Hepatocyte (in vitro differentiated cells): ENCODE measurements at regions not wholly inside any gene's neighbourhood (a gene's known extent, or its start where the extent isn't known, plus 50 kb on each side); places are given as distances from the start of the nearest gene placed in this dataset.

ENCODE experiments used
- EZH2 ChIP-seq: fragments of 200-600 bp; sonication (generic); IDR thresholded peaks from 2 replicates; pipeline ENCODE4 v1.6.1; 2016; ENCODE audit warnings: antibody characterized with exemption, mild to moderate bottlenecking, borderline replicate concordance
- EZH2phosphoT487 ChIP-seq: fragments of 200-600 bp; sonication (generic); IDR thresholded peaks from one replicate; pipeline ENCODE4 v1.6.1; 2018; ENCODE audit warnings: antibody characterized with exemption, mild to moderate bottlenecking, low read depth, moderate library complexity; ENCODE audit not compliant: unreplicated experiment, severe bottlenecking
- TF ChIP-seq, protein P1 (sequence below): fragments of 200-600 bp; sonication (generic); IDR thresholded peaks from 2 replicates; pipeline ENCODE4 v1.5.1; 2016; ENCODE audit warnings: antibody characterized with exemption, mild to moderate bottlenecking; ENCODE audit not compliant: poor library complexity

DNA sequence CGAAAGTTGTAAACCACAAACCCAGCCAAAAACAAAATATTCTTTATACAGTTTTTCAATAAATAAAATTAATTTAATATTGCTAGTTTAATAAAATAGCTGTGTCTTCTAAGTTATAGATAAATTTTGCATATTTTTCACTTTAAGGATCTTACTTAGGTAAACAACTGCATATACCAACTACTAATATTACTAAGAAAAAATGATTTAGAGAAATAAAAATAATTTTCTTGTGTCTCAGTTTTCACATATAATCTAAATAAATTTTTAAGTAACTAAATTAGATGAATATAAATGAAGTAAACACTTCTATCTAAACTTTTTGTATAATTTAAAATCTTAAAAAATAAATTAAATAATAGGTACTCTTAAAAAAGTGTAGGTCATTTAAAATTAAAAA, 67.1 kb upstream of the TOP3B start:
- TF ChIP-seq EZH2 (no peak), EZH2phosphoT487 (no peak)
- TF ChIP-seq, protein P1, sequence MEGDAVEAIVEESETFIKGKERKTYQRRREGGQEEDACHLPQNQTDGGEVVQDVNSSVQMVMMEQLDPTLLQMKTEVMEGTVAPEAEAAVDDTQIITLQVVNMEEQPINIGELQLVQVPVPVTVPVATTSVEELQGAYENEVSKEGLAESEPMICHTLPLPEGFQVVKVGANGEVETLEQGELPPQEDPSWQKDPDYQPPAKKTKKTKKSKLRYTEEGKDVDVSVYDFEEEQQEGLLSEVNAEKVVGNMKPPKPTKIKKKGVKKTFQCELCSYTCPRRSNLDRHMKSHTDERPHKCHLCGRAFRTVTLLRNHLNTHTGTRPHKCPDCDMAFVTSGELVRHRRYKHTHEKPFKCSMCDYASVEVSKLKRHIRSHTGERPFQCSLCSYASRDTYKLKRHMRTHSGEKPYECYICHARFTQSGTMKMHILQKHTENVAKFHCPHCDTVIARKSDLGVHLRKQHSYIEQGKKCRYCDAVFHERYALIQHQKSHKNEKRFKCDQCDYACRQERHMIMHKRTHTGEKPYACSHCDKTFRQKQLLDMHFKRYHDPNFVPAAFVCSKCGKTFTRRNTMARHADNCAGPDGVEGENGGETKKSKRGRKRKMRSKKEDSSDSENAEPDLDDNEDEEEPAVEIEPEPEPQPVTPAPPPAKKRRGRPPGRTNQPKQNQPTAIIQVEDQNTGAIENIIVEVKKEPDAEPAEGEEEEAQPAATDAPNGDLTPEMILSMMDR, result no peak
